ENCODE measurements at regions not wholly inside any gene's neighbourhood (a gene's known extent, or its start where the extent isn't known, plus 50 kb on each side); places are given as distances from the start of the nearest gene placed in this dataset.
"Not testable (repeated sequence)": the region's sequence is repeated elsewhere in the genome, so short reads cannot be mapped to it uniquely, and the experiment has no call there.

DNA sequence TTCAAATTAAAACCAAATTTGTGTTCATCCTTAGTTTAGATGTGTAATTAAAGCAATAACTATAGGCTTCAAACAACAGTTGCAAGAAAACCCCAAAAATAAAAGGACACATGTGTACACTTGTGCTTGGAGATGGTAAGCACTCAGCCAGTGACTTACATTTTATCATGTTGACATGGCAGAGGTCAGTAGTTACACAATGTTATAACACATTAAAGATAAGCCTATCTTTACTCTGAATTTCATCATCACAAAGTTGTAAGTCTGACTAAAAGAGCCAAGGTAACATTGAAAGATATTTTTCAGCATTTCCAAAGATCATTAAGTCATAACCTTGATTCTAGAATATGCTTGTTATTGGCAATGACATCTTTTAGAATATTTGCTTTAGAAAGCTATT is 98.5 kb upstream of the PNPLA4 start:
- DNase-seq (ENCODE audit: low spot score) = no peak

DNA sequence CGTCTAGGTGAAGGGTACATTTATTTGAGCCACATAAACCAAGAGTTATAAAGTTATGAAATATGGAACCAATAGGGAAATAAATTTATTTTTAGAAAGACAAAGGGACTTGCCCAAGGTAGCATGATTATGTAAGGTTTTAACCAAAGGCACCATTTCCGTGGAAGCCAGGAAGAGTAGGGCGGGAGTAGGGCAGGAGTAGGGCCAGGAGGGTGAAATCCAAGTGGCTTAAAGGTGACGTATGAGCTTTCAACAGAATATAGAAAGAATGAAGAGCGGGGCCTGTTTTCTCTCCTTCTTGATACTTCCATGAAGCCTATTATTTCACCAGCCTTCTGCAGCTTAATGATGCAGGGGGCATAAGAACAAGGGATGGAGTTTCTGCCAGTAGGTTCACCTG is 91.7 kb upstream of the PNPLA4 start:
- peak; percentile 56 for DNase-seq (ENCODE audit: low spot score)

DNA sequence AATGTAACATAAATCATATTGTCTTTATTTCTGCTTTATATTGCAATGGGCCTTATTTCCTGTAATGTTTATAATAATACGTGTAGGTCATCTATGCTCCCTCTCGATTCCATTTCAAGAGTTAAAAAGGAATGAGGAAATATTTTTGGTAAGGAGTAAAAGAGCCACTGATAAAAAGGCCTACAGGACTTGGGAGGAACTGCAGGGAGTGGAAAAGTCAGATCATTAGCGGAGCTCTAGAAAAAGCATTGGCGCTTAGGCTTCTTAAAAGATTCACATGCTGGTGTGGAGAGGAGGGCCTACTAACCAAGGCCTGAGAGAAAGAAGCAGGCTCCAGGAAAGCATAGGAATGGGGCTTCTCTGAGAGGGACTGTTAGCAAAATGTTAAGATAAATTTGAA is 82.9 kb upstream of the PNPLA4 start:
- DNase-seq (ENCODE audit: low spot score) = no peak

DNA sequence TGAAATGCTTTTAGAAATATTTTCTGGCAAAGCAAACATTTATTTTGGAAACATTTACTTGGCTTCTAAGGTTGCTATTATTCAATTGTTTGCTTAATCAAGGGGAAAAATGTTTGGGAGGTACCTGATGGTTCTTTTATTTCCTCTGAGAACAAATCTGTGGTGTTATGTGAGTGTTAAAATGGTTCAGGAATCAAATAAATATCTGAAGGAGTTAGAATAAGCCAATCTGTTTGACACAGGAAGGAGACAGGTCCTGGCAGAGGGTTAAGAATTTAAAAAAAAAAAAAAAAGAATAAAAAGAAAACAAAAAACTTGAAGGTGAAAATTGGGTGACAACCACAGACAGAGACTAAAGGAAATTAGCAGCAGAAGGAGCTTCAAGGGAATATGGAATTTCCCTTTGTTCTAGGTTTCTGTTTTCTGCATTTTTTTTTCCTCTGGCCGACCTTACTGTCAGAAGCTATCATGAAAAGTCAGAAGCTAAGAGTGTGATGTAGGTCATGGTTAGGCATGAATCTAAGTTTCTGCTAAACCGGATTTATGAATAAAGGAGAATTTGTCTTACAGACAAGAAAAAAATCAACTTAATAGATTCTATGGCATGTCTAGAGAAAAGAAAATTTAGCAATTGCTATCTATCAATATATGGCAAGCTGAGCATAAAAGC is 78.6 kb upstream of the PNPLA4 start:
- DNase-seq (ENCODE audit: low spot score) = no peak

DNA sequence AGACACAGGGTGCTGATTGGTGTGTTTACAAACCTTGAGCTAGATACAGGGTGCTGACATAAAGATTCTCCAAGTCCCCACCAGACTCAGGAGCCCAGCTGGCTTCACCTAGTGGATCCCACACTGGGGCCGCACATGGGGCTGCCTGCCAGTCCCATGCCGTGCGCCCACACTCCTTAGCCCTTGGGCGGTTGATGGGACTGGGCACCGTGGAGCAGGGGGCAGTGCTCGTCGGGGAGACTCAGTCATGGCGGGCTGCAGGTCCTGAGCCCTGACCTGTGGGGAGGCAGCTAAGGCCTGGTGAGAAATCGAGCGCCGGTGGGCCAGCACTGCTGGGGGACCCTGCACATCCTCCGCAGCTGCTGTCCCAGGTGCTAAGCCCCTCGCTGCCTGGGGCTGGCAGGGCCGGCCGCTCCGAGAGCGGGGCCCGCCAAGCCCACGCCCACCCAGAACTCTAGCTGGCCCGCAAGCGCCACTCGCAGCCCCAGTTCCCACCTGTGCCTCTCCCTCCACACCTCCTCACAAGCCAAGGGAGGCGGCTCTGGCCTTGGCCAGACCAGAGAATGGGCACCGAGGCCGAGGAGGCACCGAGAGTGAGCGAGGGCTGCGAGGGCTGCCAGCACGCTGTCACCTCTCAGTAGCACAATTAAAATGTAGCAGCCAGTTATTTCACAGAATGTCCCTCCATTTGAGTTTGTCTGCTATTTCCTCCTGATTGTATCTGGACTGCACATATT is 76.1 kb upstream of the PNPLA4 start:
- no peak for DNase-seq (ENCODE audit: low spot score)

DNA sequence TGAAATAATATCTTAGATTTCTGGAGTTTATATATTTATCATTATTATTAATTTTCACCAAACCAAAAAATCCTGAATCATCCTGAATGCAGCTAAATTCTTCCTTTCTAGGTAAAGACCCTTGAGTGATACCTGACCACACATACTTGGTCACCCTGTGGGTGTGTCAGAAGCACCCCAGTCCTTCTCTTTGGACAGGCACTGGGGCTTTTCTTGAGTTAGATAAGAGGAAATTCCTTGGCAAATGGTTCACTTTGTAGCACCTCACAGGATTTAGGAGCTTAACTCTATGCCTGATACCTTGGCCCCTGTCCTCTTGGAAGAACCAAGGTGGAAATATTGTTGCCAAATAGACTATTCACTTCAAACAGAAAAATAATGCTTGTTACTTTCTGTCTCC is 69.6 kb upstream of the PNPLA4 start:
- DNase-seq (ENCODE audit: low spot score) = no peak

DNA sequence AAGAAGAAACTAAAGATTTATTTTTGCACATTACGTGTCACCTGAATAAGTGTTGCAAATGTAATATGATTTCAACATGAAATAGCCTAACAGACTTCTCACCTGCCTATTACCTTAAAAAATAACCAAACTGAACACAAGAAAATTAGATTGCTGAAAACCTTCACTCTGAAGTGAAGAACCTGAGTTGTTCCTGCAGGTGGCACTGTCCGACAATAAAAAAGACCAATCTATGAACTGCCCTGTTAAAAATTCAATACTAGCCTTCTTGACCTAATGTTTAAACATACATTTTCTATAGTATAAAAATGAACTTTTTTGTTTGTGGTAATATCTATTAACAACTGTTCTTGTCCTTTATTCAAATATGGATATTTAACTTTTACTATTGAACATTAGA is 69.2 kb upstream of the PNPLA4 start:
- DNase-seq (ENCODE audit: low spot score) = peak; percentile 42

DNA sequence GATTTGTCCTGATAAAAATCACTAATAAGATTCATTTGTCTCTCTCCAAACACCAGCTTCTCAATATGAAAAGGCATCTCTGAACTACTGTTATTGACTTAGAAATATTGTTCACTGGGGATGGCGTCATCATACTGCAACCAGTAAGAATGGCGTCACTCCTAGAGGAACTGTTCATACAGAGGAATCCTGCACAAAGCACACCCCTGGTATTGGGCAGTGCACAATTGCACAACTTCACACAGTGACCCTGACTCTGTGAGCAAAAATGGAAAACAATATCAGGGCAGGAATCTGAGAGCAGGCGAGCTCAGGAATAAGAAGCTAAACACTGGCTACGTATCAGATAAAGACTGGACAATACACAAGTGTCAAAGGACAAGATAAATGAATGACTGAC is 66.7 kb upstream of the PNPLA4 start:
- no peak for DNase-seq (ENCODE audit: low spot score)

DNA sequence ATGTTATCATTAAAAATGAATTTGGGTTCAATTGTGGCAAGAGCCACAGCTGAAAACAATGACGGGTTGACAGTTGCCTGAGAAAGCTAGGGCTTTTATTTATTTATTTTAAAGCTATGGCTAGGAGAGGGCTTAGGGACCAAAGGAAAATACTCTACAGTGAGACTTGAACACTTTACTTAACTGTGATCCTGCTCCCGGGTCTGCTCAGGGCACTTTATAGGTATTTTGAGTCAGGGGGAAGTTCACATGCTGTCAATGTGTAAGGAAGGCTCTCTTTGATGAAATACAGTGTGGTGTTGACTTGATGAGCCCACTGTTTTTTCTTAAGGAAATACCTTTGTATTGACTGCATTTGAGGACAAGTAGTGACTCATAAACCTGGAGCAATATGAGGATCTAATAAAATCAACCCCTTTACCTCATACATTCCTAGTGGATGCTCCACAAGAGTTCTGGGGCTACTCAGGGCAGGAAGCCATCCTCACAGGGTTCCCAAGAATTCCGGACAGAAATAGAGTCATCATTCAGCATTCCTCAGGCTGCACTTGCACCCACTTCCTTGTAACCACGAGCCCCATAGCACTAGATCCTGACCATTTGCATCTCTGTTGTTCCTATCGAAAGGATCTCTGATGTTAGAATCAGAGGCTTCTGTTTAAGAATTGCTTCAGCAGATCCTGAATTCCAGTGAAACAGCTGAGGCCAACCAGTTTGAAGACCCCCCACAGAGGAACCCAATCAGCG is 61.0 kb upstream of the PNPLA4 start:
- DNase-seq (ENCODE audit: low spot score) = not testable (repeated sequence)

DNA sequence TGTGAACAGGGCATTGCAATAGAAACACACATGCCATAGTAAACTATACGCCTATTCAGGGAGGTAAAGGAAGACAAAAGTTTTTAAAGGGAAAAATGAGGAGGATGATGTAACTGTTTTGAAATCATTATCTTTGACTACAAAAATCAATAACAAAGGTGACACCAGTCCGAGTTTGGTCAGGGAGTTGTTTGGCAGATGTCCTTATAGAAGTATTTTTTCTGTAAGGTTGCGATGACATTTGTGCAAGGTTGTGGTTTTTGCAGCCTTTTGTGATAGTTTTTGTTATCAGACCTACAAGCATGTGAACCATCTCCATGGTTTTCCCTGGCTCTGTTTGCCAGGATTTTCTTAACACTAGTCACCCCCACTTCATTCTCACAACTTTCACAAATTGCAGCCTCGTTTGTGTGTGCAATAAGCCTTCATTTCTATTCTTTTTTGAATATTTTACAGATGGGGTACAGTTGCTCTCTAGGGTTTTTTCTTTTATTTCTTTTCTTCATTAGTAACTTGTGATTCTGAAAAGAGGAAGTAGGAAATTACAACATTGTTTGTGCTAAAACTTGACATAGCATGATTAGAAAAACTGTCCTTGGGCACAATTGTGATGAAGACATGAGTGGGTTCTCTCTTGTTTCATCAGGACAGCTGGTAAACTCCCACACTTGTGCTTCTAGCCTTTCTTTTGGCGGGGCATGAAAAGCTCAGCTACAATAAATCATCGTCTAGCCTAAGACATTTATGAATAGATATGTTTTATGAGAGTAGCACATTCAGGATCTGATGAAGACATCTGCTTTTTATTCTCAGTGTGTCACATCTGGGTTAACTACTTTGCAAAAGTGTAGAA is 60.2 kb upstream of the PNPLA4 start:
- DNase-seq (ENCODE audit: low spot score) = peak; percentile 76

DNA sequence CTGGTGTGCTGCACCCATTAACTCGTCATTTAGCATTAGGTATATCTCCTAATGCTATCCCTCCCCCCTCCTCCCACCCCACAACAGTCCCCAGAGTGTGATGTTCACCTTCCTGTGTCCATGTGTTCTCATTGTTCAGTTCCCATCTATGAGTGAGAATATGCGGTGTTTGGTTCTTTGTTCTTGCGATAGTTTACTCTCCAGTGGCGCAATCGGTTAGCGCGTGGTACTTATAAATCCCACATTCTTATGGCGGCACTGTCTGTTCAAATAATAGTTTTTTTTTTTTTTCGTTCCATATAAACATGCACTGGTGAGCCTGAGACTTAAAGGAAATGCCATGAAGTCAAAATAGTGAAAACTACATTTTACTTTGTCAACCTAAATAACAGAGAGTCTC is 59.5 kb upstream of the PNPLA4 start:
- not testable (repeated sequence) for DNase-seq (ENCODE audit: low spot score)

DNA sequence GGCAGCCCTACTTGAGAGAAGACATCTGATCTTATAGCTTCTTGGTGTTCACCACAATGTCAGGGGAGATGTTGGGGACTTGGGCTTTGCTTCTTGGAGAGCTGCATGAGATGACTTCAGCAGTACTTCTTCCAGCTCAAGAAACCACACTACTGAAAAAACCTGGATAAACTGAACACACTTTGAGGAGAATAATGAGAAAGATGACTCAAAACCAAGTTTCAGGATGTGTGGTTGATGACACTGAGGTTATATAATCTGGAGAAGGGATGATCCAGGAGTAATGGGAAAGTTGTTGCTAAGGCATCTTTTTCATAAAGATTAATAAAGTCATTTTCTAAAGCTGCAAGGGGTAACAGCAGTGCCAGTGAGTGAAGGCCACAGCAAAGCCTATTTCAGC is 58.4 kb upstream of the PNPLA4 start:
- no peak for DNase-seq (ENCODE audit: low spot score)

DNA sequence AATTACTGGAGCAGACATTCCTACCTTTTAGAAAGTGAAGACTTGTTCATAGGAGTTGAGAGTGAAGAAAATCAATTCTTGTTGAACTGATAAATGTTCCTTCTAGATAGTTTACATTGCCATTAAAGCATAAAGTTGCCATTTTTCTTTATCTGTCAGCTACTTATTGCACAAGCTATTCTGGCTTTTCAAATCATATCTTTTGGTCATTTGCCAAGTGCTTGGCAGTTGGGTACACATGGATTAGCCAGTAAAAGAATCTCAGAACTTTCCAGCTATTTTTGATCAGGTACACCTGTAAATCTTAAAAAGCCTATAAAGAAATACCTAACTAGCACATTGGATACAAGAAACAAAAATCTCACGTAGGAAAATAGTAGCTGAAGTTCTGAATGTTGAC is 56.4 kb upstream of the PNPLA4 start:
- DNase-seq (ENCODE audit: low spot score) = peak; percentile 14
